NT2/D1 (cell line): ENCODE measurements at regions not wholly inside any gene's neighbourhood (a gene's known extent, or its start where the extent isn't known, plus 50 kb on each side); places are given as distances from the start of the nearest gene placed in this dataset.

Experiments used
- DNase-seq: peaks from one replicate; pipeline ENCODE4 v3.0.0-alpha.2; 2011; ENCODE audit warnings: low read depth, low spot score
- H3K27me3 ChIP-seq: 2 replicates; pipeline ENCODE4 v1.6.0; 2011; ENCODE audit warnings: mild to moderate bottlenecking; ENCODE audit not compliant: insufficient read length, insufficient read depth
- H3K36me3 ChIP-seq: 2 replicates; pipeline ENCODE4 v1.6.1; 2011; ENCODE audit warnings: mild to moderate bottlenecking, low read length, mixed read lengths; ENCODE audit not compliant: insufficient read depth, insufficient read length
- H3K4me1 ChIP-seq: 2 replicates; pipeline ENCODE4 v1.5.1; 2011; ENCODE audit not compliant: insufficient read depth, insufficient read length
- H3K4me3 ChIP-seq: 2 replicates; pipeline ENCODE4 v1.5.1; 2011; ENCODE audit warnings: low read depth; ENCODE audit not compliant: insufficient read length
- H3K9ac ChIP-seq: 2 replicates; pipeline ENCODE4 v1.6.0; 2011; ENCODE audit warnings: low read depth; ENCODE audit not compliant: insufficient read length
- H3K9me3 ChIP-seq: 2 replicates; pipeline ENCODE4 v1.5.1; 2011; ENCODE audit warnings: mild to moderate bottlenecking, low read length; ENCODE audit not compliant: insufficient read depth
- SUZ12 ChIP-seq: IDR thresholded peaks from 2 replicates; pipeline ENCODE4 v1.6.1; 2011; ENCODE audit not compliant: insufficient read length, insufficient read depth; ENCODE audit errors: extremely low read depth
- YY1 ChIP-seq: IDR thresholded peaks from 2 replicates; pipeline ENCODE4 v1.6.1; 2011; ENCODE audit not compliant: insufficient read length, insufficient read depth
- ZNF274 ChIP-seq: IDR thresholded peaks from 2 replicates; pipeline ENCODE4 v1.6.1; 2011; ENCODE audit warnings: mild to moderate bottlenecking, low read depth, low read length

GRCh38 chr17:5877366-5877765 is 192.8 kb upstream of the WSCD1 start:
- no peak overlapping the region for H3K4me3 ChIP-seq
- no peaks in the 10 kb centered on the region for H3K9me3 ChIP-seq
- H3K36me3 ChIP-seq = no peaks in the 10 kb centered on the region
- H3K9ac ChIP-seq = no peak overlapping the region
- TF ChIP-seq ZNF274 = no peak
- TF ChIP-seq YY1 = no peak
- no peak for TF ChIP-seq SUZ12
- no peak for DNase-seq
- H3K27me3 ChIP-seq = no peaks in the 10 kb centered on the region
- no peaks in the 10 kb centered on the region for H3K4me1 ChIP-seq

DNA sequence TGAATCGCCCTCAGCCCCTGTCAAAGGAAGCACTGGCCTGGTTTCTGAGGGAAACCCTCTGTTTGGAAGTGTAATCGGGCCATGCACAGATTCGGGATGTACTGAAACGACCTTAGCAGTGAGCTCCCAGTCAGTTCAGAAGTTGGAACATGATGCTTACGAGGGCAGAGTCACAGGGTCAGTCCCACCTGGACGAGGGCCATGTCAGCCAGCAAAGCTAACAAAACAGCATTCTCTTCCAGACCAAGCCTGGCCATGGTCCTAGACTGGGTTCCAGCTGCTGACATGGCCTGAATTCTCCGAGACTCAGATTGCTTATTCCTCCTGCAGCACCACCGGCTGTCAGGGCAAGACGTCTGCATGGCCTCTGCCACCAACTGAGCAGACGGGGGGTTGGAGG is 192.2 kb upstream of the WSCD1 start:
- no peaks in the 10 kb centered on the region for H3K27me3 ChIP-seq
- H3K4me3 ChIP-seq = no peak overlapping the region
- no peak for DNase-seq
- no peak overlapping the region for H3K9ac ChIP-seq
- no peaks in the 10 kb centered on the region for H3K36me3 ChIP-seq
- H3K4me1 ChIP-seq = no peaks in the 10 kb centered on the region
- TF ChIP-seq ZNF274 (no peak), SUZ12 (no peak), YY1 (no peak)
- no peaks in the 10 kb centered on the region for H3K9me3 ChIP-seq

- Histone ChIP-seq H3K27me3 (no peaks in the 10 kb centered on the region), H3K36me3 (no peaks in the 10 kb centered on the region), H3K9ac (no peak overlapping the region), H3K9me3 (no peaks in the 10 kb centered on the region), H3K4me3 (no peak overlapping the region), H3K4me1 (no peaks in the 10 kb centered on the region)
- TF ChIP-seq SUZ12 = no peak
- no peak for DNase-seq
Observed at GRCh38 chr17:5881849-5882248, 188.3 kb upstream of the WSCD1 start.

GRCh38 chr17:5883775-5884665 is 186.2 kb upstream of the WSCD1 start:
- H3K27me3 ChIP-seq = no peaks in the 10 kb centered on the region
- H3K4me3 ChIP-seq = no peak overlapping the region
- DNase-seq = no peak
- H3K36me3 ChIP-seq = no peaks in the 10 kb centered on the region
- H3K9me3 ChIP-seq = no peaks in the 10 kb centered on the region
- TF ChIP-seq SUZ12 = no peak
- no peak for TF ChIP-seq YY1
- no peak for TF ChIP-seq ZNF274
- H3K9ac ChIP-seq = no peak overlapping the region
- no peaks in the 10 kb centered on the region for H3K4me1 ChIP-seq

DNA sequence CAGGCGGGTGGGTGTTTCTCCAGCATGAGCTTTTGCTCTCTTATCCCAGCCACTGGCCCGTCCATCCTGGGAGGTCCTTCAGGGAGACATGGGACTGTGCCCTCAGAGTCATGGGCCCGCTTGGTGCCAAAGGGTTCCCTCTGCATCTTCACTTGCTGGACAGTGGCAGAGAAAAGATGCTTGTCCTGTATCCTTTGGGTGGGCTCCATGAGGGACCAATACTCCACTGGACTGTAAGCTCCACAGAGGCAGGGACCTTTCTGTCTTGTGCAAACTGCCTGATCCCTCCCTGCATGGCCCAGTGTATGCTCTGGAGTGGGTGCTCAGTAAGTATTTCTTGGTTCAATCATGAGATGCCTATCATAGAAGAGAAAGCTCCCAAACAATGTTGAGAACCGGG is 184.8 kb upstream of the WSCD1 start:
- TF ChIP-seq ZNF274 (no peak), YY1 (no peak), SUZ12 (no peak)
- DNase-seq = no peak
- Histone ChIP-seq H3K27me3 (no peaks in the 10 kb centered on the region), H3K9ac (no peak overlapping the region), H3K9me3 (peaks cover 8% of the 10 kb centered on the region), H3K4me1 (no peaks in the 10 kb centered on the region), H3K36me3 (no peaks in the 10 kb centered on the region), H3K4me3 (no peak overlapping the region)

GRCh38 chr17:5888811-5889210 is 181.4 kb upstream of the WSCD1 start:
- Histone ChIP-seq H3K9me3 (peaks cover 21% of the 10 kb centered on the region), H3K9ac (no peak overlapping the region), H3K36me3 (no peaks in the 10 kb centered on the region), H3K4me3 (no peak overlapping the region), H3K4me1 (no peaks in the 10 kb centered on the region), H3K27me3 (no peaks in the 10 kb centered on the region)
- no peak for DNase-seq
- TF ChIP-seq SUZ12 = no peak
- TF ChIP-seq ZNF274 = no peak
- TF ChIP-seq YY1 = no peak

GRCh38 chr17:5892921-5893675 is 177.1 kb upstream of the WSCD1 start:
- H3K9ac ChIP-seq = no peak overlapping the region
- no peak overlapping the region for H3K4me3 ChIP-seq
- peaks cover 21% of the 10 kb centered on the region for H3K9me3 ChIP-seq
- no peaks in the 10 kb centered on the region for H3K27me3 ChIP-seq
- no peak for DNase-seq
- no peaks in the 10 kb centered on the region for H3K4me1 ChIP-seq
- TF ChIP-seq SUZ12 = no peak
- no peak for TF ChIP-seq ZNF274
- no peaks in the 10 kb centered on the region for H3K36me3 ChIP-seq
